Left hindlimb (tissue), 1 donor: ENCODE measurements at regions not wholly inside any gene's neighbourhood (a gene's known extent, or its start where the extent isn't known, plus 50 kb on each side); places are given as distances from the start of the nearest gene placed in this dataset.

ENCODE experiments used
- DNase-seq: peaks from one replicate; pipeline ENCODE4 v3.0.0-alpha.2; 2018

- DNase-seq, result peak; percentile 49
Measured at GRCh38 chr20:22217712-22218352, 366.5 kb downstream of the FOXA2 start.

- DNase-seq, result no peak
Measured at GRCh38 chr20:22216984-22217383, 367.4 kb downstream of the FOXA2 start.

- DNase-seq, result no peak
Measured at GRCh38 chr20:22214296-22214695, 370.1 kb downstream of the FOXA2 start.

GRCh38 chr20:22213271-22213670, 371.1 kb downstream of the FOXA2 start:
- DNase-seq, result no peak

- no peak for DNase-seq
Measured at GRCh38 chr20:22207280-22207679, 377.1 kb downstream of the FOXA2 start.

- no peak for DNase-seq
Measured at GRCh38 chr20:22204801-22205200, 379.6 kb downstream of the FOXA2 start.

GRCh38 chr20:22182148-22182547, 402.2 kb downstream of the FOXA2 start:
- no peak for DNase-seq

GRCh38 chr20:22180244-22180643, 404.1 kb downstream of the FOXA2 start:
- no peak for DNase-seq

GRCh38 chr20:22160101-22160652, 424.2 kb downstream of the FOXA2 start:
- peak; percentile 37 for DNase-seq

GRCh38 chr20:22159276-22159675, 425.1 kb downstream of the FOXA2 start:
- DNase-seq, result no peak

- DNase-seq, result no peak
Measured at GRCh38 chr20:22127587-22127986, 422.1 kb downstream of the PAX1 start.

GRCh38 chr20:22106308-22106938, 401.0 kb downstream of the PAX1 start:
- no peak for DNase-seq

- DNase-seq, result no peak
Measured at GRCh38 chr20:22101606-22102005, 396.1 kb downstream of the PAX1 start.

- no peak for DNase-seq
Measured at GRCh38 chr20:22100686-22101085, 395.2 kb downstream of the PAX1 start.

GRCh38 chr20:22099348-22099747, 393.9 kb downstream of the PAX1 start:
- no peak for DNase-seq

GRCh38 chr20:22098511-22098910, 393.0 kb downstream of the PAX1 start:
- DNase-seq, result no peak

- no peak for DNase-seq
Measured at GRCh38 chr20:22093122-22093521, 387.7 kb downstream of the PAX1 start.

- no peak for DNase-seq
Measured at GRCh38 chr20:22088882-22089281, 383.4 kb downstream of the PAX1 start.

- DNase-seq, result no peak
Measured at GRCh38 chr20:22080985-22081384, 375.5 kb downstream of the PAX1 start.

GRCh38 chr20:22074635-22075034, 369.2 kb downstream of the PAX1 start:
- no peak for DNase-seq

- DNase-seq, result no peak
Measured at GRCh38 chr20:22071841-22072240, 366.4 kb downstream of the PAX1 start.

GRCh38 chr20:22070610-22071058, 365.2 kb downstream of the PAX1 start:
- peak; percentile 67 for DNase-seq

GRCh38 chr20:22063753-22064152, 358.3 kb downstream of the PAX1 start:
- no peak for DNase-seq

GRCh38 chr20:22062874-22063273, 357.4 kb downstream of the PAX1 start:
- no peak for DNase-seq

- no peak for DNase-seq
Measured at GRCh38 chr20:22060610-22061009, 355.1 kb downstream of the PAX1 start.
